ENCODE measurements at regions not wholly inside any gene's neighbourhood (a gene's known extent, or its start where the extent isn't known, plus 50 kb on each side); places are given as distances from the start of the nearest gene placed in this dataset.

GRCh38 chr2:139949242-139949972 is 1169.2 kb upstream of the NXPH2 start:
- CTCF ChIA-PET: no interaction called here
- Histone ChIP-seq H3K9me2 (replicated peaks; ENCODE audit: low read length) (no peaks in the 10 kb centered on the region), H3K36me3 (ENCODE audit: low read depth, low read length) (no peaks in the 10 kb centered on the region), H4K20me1 (ENCODE audit: low read length) (no peaks in the 10 kb centered on the region), H3K9ac (ENCODE audit: low read length) (no peak overlapping the region), H3K27me3 (ENCODE audit: low read length) (no peaks in the 10 kb centered on the region), H3K79me2 (ENCODE audit: low read length) (no peaks in the 10 kb centered on the region), H3K4me1 (ENCODE audit: insufficient read depth, low read length) (no peaks in the 10 kb centered on the region), H3F3A (ENCODE audit: low read length, unreplicated experiment) (no peaks in the 10 kb centered on the region), H3K4me3 (ENCODE audit: low read length) (no peak overlapping the region), H3K9me3 (ENCODE audit: low read length) (no peaks in the 10 kb centered on the region), H2AFZ (ENCODE audit: low read length) (no peak overlapping the region), H3K4me2 (ENCODE audit: low read length) (no peak overlapping the region), H3K27ac (ENCODE audit: low read length) (no peak overlapping the region)
- ATAC-seq (no peak), DNase-seq (no peak)
- TF ChIP-seq CTCF (conservative IDR thresholded peaks at IDR 0.05; ENCODE audit: low read depth, low read length): no peak
- TF ChIP-seq EZH2phosphoT487 (IDR thresholded peaks at IDR 0.05; ENCODE audit: borderline replicate concordance, low read length): no peak
- TF ChIP-seq EZH2 (IDR thresholded peaks at IDR 0.05; ENCODE audit: low read length, unreplicated experiment): no peak
- intact Hi-C loops (cut with micrococcal nuclease): loop anchor here (5.0 kb wide), 1 partner anchor 472 kb away; no protein-coding TSS in a partner anchor
- BruUV-seq (replicated peaks): no TSS peak
- POLR2A ChIA-PET (ENCODE audit: unreplicated experiment): no interaction called here

- Histone ChIP-seq H3K9ac (ENCODE audit: low read length) (no peak overlapping the region), H3K9me3 (ENCODE audit: low read length) (no peaks in the 10 kb centered on the region), H3K4me1 (ENCODE audit: insufficient read depth, low read length) (no peaks in the 10 kb centered on the region), H3K79me2 (ENCODE audit: low read length) (no peaks in the 10 kb centered on the region), H3K27me3 (ENCODE audit: low read length) (no peaks in the 10 kb centered on the region), H3K4me2 (ENCODE audit: low read length) (no peak overlapping the region), H4K20me1 (ENCODE audit: low read length) (no peaks in the 10 kb centered on the region), H2AFZ (ENCODE audit: low read length) (no peak overlapping the region), H3K27ac (ENCODE audit: low read length) (no peak overlapping the region), H3F3A (ENCODE audit: low read length, unreplicated experiment) (no peaks in the 10 kb centered on the region), H3K9me2 (replicated peaks; ENCODE audit: low read length) (no peaks in the 10 kb centered on the region), H3K4me3 (ENCODE audit: low read length) (no peak overlapping the region), H3K36me3 (ENCODE audit: low read depth, low read length) (no peaks in the 10 kb centered on the region)
- intact Hi-C loops (cut with micrococcal nuclease): loop anchor here (2.0 to 5.0 kb wide), 2 partner anchors 156 to 469 kb away; no protein-coding TSS in a partner anchor
- ATAC-seq (peak; percentile 49; the same call in 1 of the 2 replicates), DNase-seq (peak; percentile 18)
- ChIA-PET CTCF (no interaction called here), POLR2A (ENCODE audit: unreplicated experiment) (no interaction called here)
- peak; percentile 74 for TF ChIP-seq CTCF (conservative IDR thresholded peaks at IDR 0.05; ENCODE audit: low read depth, low read length)
- no peak for TF ChIP-seq EZH2phosphoT487 (IDR thresholded peaks at IDR 0.05; ENCODE audit: borderline replicate concordance, low read length)
- BruUV-seq (replicated peaks): no TSS peak
These were observed 1166.5 kb upstream of the NXPH2 start for GRCh38 chr2:139946690-139947089.

- ChIA-PET CTCF (no interaction called here), POLR2A (ENCODE audit: unreplicated experiment) (interaction anchor here (0.6 kb wide), 1 partner anchor 228 kb away, joined by 3 read pairs; no protein-coding TSS in a partner anchor)
- no peaks in the 10 kb centered on the region for H3K79me2 ChIP-seq (ENCODE audit: low read length)
- ATAC-seq: no peak
- no peak overlapping the region for H3K4me2 ChIP-seq (ENCODE audit: low read length)
- no peaks in the 10 kb centered on the region for H3K27me3 ChIP-seq (ENCODE audit: low read length)
- no TSS peak for BruUV-seq (replicated peaks)
- H3F3A ChIP-seq (ENCODE audit: low read length, unreplicated experiment): no peaks in the 10 kb centered on the region
- H3K36me3 ChIP-seq (ENCODE audit: low read depth, low read length): no peaks in the 10 kb centered on the region
- H2AFZ ChIP-seq (ENCODE audit: low read length): no peak overlapping the region
- H3K27ac ChIP-seq (ENCODE audit: low read length): no peak overlapping the region
- H3K9me2 ChIP-seq (replicated peaks; ENCODE audit: low read length): no peaks in the 10 kb centered on the region
- H3K4me3 ChIP-seq (ENCODE audit: low read length): no peak overlapping the region
- intact Hi-C loops (cut with micrococcal nuclease): no loop called here
- H3K9me3 ChIP-seq (ENCODE audit: low read length): no peaks in the 10 kb centered on the region
- no peak overlapping the region for H3K9ac ChIP-seq (ENCODE audit: low read length)
- no peaks in the 10 kb centered on the region for H4K20me1 ChIP-seq (ENCODE audit: low read length)
- DNase-seq: no peak
- H3K4me1 ChIP-seq (ENCODE audit: insufficient read depth, low read length): no peaks in the 10 kb centered on the region
- TF ChIP-seq EZH2phosphoT487 (IDR thresholded peaks at IDR 0.05; ENCODE audit: borderline replicate concordance, low read length): no peak
- no peak for TF ChIP-seq EZH2 (IDR thresholded peaks at IDR 0.05; ENCODE audit: low read length, unreplicated experiment)
- no peak for TF ChIP-seq CTCF (conservative IDR thresholded peaks at IDR 0.05; ENCODE audit: low read depth, low read length)
These were observed 1160.5 kb upstream of the NXPH2 start for GRCh38 chr2:139940686-139941085.
